HG03196 (cell line): ENCODE measurements at regions not wholly inside any gene's neighbourhood (a gene's known extent, or its start where the extent isn't known, plus 50 kb on each side); places are given as distances from the start of the nearest gene placed in this dataset.

ENCODE experiments used
- ATAC-seq: cut with Tn5 transposase; IDR thresholded peaks from one replicate; pipeline ENCODE4 v1.9.1; 2021; ENCODE audit not compliant: unreplicated experiment

DNA sequence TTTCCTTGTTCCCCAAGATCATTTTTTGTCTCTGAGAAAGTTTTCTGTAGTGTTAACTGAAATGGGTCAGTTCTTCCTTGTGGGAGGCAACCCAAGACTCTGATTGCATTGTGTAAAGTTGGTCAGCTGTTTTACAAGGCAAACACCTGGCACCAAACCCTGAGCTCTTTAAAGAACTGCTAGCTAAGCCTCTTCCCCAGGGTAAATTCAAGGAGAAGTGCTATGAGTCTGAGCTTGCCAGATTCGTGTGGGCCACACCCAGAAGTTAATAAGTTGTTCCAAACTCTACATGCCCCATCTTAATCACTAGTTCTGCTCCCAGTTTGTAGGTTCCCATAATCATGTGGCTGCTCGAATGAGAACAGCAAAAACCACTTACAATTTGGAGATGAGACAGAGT lies 214.5 kb downstream of the BTG1 start:
- no peak for ATAC-seq

DNA sequence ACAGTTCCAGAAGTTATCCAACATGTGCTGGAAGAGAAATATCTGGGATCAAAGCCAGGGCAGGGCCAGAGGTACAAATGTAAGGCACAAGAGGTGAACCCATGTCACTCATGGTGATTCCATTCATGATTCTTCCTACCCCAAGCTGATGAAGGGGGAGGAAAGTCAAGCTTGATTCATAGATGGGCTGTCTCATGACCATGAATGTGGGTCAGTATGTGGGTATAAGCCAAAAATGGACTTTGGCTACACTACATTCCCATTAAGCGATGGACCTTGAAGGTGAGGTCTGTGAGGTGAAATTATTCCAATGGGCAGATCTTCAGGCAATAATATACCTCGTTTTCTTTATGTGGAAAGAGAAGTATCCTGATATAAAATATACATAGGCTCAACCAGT lies 217.1 kb downstream of the BTG1 start:
- no peak for ATAC-seq

DNA sequence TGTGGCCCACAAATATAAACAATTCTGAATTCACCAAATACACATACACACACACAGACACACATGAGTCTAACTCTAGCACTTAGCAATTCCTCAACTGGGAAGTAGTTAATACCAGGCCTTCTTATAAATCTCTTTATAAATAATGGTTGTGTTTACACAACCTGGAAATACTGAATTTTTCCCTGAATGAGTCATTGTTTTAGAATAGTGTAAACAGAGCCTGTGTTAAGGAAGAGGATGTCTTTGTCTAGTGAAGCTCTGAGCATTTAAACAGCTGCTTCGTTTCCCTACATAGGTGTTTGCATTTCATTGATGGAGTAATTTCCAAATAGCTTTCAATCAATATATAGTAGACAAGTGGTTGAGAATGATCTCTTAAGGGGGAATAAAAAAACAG lies 218.8 kb downstream of the BTG1 start:
- ATAC-seq = no peak

DNA sequence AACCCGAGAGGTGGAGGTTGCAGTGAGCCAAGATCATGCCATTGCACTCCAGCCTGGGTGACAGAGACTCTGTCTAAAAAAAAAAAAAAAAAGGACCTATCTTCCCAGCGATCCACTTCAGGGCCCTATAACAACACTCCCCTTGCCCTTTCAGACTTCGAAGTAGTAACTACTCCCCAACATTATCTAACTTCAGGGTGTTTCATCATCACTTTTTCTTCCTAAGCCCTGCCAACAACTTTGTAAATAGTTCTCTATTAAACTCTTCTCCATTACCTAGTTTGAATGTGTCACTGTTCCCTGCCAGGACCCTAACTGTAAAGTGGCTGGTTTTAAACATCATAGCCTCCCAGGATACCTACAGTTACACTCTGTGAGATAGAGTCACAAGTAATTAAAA lies 220.8 kb downstream of the BTG1 start:
- no peak for ATAC-seq

DNA sequence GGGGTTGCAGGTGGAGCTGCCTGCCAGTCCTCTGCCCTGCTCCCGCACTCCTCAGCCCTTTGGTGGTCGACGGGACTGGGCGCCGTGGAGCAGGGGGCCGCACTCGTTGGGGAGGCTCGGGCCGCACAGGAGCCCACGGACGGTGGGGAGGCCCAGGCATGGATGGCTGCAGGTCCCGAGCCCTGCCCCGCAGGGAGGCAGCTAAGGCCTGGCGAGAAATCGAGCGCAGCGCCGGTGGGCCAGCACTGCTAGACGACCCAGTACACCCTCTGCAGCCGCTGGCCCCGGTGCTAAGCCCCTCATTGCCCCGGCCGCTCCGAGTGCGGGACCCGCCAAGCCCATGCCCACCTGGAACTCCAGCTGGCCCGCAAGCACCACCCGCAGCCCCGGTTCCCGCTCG lies 221.8 kb downstream of the BTG1 start:
- no peak for ATAC-seq

DNA sequence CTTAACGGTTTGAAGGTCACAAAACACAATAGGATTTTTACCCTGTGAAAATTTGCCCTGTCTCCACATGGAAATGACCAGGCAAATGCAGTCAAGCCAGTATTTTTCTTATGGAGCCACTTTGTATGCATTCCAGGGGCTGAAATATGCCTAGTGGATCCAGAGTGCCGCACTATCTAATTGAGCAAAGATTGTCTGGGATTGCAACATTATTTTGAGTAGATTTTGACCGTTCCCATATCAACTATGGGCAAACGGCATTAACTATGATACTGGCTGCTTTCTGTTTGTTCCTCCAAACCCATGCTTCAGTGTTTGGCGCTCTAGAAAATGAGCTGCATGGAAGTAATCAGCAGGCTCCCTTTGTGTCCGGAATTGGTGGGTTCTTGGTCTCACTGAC lies 223.0 kb downstream of the BTG1 start:
- no peak for ATAC-seq

DNA sequence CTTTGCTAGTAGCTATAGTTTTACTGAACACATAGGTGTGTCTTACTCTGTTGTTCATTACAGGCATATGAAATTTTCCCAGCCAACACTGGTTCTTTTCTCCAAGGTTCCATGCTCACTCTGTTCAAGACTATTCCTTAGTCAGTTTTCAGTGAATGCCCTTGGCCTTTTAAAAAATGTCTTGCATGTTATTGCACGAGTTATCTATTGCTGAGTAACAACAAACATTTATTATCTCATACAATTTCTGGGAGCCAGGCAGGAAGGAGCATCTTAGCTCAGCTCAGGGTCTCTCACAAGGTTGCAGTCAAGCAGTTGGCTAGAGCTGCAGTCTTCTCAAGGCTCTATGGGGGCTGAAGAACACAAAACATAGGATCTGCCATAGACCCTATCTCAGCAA lies 223.5 kb downstream of the BTG1 start:
- ATAC-seq = no peak

DNA sequence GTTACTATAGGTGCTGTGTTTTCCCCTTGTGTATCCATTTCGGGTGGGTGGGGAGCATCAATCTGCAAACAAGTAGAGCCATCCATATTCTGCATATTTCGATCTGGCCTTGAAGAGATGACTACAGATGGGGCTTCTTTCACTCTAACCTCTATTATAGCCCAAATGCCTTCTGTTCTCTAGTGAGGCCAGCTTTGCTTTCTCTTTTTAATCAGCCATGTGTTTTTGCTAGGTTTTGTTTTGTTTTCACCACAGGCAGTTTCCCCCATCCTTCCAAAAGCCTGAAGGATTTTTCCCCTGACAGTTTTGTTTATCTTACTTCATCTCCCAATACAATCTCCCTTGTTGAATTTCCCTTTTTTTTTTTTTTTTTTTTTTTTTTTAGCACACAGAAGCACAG lies 224.1 kb downstream of the BTG1 start:
- ATAC-seq = no peak

DNA sequence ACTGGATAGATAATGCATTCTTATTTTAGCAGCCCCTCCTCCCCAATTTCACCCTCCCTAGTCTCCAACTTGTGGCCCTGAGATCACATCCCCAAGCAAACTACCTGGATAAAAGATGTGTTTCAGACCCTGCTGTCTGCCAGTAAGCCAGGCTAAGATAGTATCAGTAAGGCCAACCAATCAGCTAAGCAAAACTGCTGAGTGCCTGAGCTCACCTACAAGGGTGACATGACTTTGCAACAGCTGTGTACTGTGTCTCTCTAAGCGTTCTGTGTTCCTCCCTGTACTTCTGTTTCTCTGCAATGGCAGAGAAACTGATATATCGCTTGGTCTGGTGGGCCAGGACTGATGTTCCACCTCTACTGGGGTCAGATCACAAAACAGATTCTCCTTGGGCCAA lies 224.9 kb downstream of the BTG1 start:
- ATAC-seq = no peak

DNA sequence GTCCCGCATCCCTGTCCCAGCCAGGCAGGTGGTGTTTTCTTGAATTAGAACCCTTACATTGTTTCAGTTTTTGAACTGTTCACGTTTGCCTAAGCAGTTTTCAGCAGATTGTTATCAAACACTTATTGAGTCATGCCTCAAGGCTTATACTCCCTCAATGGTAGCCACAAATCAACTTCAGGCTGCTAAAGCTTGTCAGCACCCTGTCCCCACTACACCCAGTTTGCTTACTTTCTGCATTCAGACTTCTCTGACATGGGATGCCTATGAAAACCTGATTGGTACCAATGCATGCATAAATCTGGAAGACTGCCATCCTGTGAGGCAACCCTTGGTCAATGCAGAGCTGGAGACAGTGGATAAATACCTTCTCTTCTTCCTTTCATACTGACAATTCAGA lies 225.4 kb downstream of the BTG1 start:
- no peak for ATAC-seq

DNA sequence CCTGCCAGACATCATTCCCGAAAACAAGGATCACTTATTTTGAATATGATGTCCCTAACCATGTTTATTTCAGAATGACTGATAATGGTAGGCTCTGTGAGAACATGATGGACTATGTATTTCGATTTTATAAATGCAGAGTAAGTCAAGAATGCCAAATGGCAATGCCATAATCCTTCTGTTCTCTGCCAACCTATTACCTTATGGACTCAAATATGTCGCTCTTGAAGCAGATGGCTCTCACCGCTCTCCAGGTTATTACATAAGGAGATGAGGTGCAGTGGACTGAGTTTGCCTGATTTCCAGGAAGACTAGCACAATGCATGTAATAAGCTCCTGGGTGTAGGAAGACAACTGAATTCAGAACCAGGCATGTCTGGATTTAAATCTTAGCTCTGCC lies 227.2 kb downstream of the BTG1 start:
- ATAC-seq = no peak

DNA sequence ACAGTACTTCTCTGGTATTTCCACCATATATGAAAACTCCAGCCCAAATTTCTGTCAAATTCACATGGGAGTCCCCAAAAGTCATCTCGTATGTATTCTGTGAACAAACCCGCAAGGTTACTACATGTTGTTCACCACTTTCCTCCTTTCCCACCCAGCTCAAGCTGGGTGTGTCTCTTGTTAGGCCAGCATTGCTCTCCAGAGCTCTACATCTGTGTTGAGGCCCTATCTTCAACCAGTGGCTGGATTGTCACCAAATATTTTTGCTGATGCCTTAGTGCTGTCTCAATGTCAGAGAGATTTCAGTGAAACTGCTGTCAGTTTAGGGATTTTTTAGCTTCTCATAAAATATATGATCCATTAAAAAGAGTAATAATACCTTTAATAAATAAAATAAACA lies 230.9 kb downstream of the BTG1 start:
- ATAC-seq = no peak

DNA sequence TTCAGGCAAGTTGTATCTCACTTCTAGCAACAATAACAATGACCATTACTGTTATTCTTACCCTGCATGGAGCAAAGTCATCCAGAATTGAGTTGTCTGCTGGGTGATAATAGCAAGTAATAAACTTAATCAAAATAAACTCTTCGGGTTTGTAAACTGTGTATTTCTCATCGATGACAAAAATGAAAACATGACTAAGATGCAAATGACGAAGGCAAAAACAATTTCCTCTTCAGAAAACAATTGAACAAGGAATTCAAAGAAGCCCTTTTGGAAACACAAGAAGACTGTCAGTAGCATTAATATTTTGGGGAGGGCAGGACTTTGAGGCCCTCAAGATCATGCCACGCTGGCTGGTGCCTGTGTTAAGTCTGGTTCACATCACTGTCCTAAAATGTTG lies 232.0 kb downstream of the BTG1 start:
- no peak for ATAC-seq

DNA sequence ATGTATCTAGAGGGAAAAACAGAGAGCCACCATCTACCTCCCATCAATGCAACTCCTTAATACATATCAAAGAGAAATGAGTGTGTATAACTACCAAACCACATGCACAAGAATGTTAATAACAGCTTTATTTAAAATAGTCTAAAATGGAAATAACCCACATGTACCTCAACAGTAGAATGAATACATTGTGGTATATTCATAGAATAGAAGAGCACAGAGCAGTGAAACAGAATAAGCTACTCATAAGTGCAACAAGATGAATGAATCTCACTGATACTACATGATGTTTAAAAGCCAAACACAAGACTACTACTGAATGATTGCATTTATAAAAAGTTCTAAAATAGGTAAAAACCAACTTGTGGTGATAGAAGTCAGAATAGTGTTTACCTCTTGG lies 232.5 kb downstream of the BTG1 start:
- no peak for ATAC-seq

DNA sequence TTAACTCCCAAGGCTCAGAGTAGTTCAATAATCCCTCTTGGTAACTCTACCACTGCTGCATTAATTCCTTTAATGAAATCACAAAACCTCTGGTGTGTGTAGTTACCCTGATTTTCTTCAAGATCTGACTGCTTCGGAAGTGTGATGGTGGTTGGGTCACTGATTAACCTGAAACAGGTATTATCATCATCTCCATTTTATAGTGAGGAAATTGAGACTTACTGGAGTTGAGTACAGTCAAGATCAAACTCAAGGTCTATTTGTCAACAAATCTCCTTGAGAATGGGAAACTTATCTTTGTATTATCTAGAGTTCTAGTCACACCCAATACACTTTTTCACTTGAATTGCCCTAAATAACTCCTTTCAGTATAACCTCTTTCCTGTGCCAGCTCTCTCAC lies 233.5 kb downstream of the BTG1 start:
- ATAC-seq = no peak

DNA sequence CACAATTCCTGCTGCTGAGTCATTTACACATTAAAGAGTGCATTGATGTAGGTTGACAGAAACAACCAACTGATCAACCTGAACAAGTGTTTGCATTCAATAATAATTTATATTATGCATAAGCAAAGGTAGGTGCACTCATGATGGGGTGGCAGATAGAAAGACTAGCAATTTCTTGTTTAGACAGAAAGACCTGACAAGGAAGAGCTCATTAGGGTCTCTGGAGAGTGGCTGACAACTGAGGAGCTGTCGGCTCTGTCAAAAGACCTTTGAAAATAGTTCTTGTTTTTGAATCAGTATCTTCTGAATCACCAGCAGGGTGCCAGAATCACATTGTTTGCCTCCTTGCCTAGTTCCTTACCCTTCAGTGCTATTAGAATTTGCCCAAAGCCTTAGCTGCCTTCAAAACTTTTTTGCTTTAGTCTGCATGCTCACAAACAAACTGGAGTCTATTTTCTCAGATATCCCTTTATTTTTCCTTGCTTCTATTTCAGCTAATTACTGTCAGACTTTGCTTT lies 234.7 kb downstream of the BTG1 start:
- ATAC-seq = no peak

DNA sequence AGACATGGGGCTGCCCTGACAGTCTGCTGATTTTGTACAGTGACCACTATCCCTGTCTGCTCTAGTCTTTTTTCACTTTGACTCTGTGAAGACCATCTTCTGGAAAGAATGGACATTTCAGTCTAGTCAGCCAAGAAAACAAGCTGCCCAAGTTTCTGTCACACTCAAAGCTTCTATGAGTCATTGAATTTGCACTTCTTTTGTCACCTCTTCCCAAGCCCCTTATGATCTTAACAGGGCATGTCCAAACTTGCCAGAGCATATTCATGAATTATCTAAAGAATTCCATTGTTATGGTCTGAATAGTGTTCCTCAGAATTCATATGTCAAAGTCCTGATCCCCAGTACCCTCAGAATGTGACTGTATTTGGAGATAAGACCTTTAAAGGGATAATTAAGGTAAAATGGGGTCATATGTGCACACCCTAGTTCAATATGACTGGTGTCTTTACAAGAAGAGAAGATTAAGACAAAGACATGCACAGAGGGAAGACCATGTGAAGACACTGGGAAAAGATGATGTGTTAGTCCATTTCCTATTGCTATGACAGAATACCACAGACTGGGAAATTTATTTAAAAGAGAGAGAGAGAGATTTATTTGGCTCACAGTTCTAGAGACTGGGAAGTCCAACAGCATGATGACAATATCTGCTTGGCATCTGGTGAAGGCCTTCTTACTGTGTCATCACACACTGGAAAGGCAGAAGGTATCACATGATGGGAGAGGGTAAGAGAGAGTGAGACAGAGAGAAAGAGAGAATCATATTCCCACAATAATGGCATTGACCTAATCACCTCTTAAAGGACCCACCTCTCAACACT lies 242.6 kb downstream of the BTG1 start:
- no peak for ATAC-seq

DNA sequence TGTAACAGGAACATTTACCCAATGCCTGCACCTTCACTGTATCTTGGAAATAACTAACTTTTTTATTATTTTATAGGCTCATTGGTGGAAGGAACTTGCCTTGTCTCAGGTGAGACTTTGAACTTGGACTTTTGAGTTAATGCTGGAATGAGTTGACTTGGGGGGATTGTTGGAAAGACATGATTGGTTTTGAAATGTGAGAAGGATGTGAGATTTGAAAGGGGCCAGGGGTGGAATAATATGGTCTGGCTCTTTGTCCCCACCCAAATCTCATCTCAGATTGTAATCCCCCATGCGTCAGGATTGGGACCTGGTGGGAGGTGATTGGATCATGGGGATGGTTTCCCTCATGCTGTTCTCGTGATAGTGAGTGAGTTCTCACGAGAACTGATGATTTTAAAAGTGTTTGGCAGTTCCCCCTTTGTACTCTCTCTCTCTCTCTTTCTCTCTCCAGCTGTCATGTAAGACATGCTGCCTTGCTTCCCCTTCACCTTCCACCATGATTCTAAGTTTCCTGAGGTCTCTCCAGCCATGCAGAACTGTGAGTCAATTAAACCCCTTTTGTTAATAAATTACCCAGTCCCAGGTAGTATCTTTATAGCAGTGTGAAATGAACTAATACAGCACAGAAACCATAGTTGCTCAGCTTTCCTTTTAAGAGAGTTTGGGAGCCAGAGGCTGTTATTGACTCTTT lies 244.1 kb downstream of the BTG1 start:
- no peak for ATAC-seq

DNA sequence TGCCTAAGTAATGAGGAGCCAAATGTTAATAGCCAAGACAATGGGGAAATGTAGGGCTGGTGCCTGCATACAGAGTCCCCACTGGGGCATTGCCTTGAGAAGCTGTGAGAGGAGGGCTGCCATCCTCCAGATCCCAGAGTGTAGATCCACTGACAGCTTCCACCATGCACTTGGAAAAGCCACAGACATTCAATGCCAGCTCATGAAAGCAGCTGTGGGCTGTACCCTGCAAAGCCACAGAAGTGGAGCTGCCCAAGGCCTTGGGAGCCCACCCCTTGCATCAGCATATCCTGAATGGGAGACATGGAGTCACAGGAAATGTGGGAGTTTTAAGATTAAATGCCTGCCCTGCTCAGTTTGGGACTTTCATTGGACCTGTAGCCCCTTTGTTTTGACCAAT lies 244.7 kb downstream of the BTG1 start:
- no peak for ATAC-seq

DNA sequence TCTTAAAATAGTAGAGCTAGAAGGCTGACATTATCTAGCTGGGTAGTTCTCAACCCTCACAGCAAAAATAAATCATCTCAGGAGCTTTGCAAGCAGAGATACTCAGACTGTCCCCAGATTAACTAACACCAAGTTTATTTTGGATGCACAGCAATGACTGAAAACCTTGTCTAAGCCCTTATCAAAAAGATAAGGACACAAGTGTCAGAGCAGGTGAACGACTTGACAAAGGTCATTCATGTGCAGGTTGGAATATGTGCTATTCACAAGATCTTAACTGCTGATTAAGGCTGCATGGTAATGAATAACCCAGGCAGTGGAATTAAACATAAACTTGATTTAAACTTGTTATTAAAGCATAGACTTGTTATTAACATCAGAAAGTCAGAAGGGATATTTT lies 246.6 kb downstream of the BTG1 start:
- ATAC-seq = no peak

DNA sequence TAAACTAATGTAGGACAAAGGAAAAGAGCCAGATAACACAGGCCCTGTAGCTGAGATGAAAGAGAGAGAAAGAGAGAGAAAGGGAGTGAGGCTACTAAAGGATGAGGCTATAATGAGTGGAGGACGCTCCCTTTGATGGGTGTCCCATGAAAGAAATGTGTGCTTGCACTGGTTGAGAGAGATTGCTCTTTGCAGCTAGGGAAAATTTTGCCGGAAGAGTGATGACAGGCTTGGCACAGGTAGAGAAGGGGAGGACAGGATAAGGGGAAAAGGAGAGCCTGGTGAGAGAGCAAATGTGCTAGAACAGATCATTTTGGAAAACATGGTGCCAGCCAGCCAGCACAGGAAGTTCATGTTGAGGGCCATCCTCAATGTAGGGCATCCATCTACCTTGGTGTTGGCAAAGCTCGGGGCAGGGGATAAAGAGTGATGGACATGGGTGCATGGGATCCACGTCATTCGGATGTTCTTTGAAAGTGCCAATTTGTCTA lies 248.6 kb downstream of the BTG1 start:
- no peak for ATAC-seq

DNA sequence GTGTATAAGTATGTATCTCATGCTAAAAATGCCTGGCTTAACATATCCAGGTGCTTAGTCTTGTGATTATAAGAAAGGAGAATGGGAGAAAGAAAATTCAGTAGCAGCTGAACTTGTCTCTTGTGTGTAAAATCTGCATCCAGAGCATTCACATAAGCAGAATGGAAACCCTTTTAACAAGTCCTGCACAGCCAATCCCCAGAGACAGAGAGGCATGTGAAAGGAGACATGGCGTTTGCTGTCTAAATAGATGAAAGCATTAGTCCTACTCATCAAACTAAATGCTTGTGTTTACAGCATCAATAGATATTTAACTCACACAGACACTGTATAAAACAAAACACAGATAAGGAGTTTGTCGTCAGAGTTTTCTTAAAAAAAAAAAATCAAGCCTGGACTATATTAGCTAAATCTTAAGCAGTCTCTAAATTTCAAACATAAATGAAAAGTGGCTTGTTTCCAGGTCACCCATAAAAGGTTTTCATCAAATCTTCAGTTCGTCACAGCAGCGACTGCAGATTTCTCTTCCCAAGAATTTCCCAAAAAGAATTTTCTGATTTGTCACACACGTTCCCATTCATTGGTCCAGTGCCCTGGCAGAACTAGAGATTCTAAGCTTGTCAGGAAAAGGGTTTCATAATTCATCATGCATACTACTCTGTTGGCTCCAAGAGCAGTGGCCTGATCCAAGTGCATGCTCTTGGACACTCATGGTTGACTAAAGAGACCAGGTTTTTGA lies 249.2 kb downstream of the BTG1 start:
- ATAC-seq = no peak
